Prostate gland (tissue), 2 donors: ENCODE measurements at regions not wholly inside any gene's neighbourhood (a gene's known extent, or its start where the extent isn't known, plus 50 kb on each side); places are given as distances from the start of the nearest gene placed in this dataset.

Source experiments
- POLR2A ChIP-seq: fragments of 450-650 bp; IDR thresholded peaks from one replicate; pipeline ENCODE4 v1.6.1; 2016; ENCODE audit warnings: antibody characterized with exemption, mild to moderate bottlenecking
- POLR2AphosphoS5 ChIP-seq: sonication (generic); formaldehyde crosslinking; IDR thresholded peaks from one replicate; pipeline ENCODE4 v1.6.1; 2017; ENCODE audit warnings: antibody characterized with exemption
- TF ChIP-seq, protein P1 (sequence below), 4 experiments: fragments of 200-600 bp in 2 of 4; fragments of 450-650 bp in 2 of 4; sonication (generic) in 2 of 4; IDR thresholded peaks; 1 replicate in 3 of 4; 2 replicates in 1 of 4; pipeline ENCODE4 v1.5.1; 2016 to 2019; ENCODE audit warnings: antibody characterized with exemption in 4 of 4, mild to moderate bottlenecking in 2 of 4, moderate library complexity in 2 of 4

DNA sequence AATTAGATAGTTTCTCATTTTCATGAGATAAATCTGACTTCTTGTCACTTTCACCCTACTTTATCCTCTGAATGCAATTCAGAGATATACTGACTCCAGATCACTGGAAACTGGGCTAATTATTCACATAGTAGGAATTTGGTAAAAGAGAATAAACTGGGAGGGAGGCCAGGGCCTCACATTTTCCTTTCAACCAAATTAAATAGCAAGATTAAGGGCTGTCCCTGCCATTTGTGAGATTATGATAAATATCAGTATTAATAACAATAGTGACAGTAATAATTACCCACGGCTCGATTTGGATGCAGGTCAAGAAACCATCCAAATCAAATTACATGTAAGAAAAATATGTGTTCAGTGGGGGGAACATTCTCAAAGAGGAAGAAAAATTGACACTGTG, 140.5 kb downstream of the CD83 start:
- TF ChIP-seq, protein P1, sequence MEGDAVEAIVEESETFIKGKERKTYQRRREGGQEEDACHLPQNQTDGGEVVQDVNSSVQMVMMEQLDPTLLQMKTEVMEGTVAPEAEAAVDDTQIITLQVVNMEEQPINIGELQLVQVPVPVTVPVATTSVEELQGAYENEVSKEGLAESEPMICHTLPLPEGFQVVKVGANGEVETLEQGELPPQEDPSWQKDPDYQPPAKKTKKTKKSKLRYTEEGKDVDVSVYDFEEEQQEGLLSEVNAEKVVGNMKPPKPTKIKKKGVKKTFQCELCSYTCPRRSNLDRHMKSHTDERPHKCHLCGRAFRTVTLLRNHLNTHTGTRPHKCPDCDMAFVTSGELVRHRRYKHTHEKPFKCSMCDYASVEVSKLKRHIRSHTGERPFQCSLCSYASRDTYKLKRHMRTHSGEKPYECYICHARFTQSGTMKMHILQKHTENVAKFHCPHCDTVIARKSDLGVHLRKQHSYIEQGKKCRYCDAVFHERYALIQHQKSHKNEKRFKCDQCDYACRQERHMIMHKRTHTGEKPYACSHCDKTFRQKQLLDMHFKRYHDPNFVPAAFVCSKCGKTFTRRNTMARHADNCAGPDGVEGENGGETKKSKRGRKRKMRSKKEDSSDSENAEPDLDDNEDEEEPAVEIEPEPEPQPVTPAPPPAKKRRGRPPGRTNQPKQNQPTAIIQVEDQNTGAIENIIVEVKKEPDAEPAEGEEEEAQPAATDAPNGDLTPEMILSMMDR (IDR thresholded peaks at IDR 0.05): no peak
- TF ChIP-seq POLR2A: no peak
- TF ChIP-seq POLR2AphosphoS5: no peak
